Activated CD8-positive, alpha-beta memory T cell treated with anti-CD3 and anti-CD28 coated beads, Interleukin-2, amount 50 U/mL, for 4 hours (primary cell): ENCODE measurements at regions not wholly inside any gene's neighbourhood (a gene's known extent, or its start where the extent isn't known, plus 50 kb on each side); places are given as distances from the start of the nearest gene placed in this dataset.

Experiments
- DNase-seq: peaks from one replicate; pipeline ENCODE4 v3.0.0-alpha.2; 2020

DNA sequence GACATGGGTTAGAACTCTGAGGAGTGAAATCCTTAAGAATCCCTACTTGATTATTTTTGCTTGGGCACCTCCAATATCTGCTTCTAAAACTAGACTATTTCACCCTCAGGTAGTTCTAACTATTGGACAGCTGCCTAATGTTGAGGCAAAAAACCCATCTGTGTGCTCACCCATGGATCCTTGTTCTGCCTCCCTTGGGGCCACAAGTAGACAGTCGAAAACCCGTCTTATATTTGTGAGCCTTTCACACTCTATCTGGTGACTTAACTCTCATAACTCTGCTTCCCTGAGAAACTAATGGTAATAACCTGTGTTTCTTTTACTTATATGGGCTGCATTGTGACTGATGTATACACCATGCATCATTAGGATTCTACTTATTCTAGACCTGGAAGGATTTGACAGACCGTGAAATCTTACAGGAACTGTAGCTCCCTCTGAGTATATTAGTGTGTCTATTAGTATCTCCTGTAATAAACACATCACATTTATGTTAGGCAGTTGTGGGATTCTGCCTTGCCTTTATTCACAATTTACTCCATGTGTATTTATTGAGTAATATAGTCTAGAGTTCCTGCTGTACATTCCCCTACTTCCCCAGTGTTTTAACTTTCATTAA is 94.6 kb upstream of the SGCD start:
- no peak for DNase-seq

- no peak for DNase-seq
Measured at GRCh38 chr5:156237361-156237760, 89.6 kb upstream of the SGCD start.

GRCh38 chr5:156239800-156240199 is 87.2 kb upstream of the SGCD start:
- DNase-seq = no peak

GRCh38 chr5:156240414-156240813 is 86.5 kb upstream of the SGCD start:
- DNase-seq = no peak

DNA sequence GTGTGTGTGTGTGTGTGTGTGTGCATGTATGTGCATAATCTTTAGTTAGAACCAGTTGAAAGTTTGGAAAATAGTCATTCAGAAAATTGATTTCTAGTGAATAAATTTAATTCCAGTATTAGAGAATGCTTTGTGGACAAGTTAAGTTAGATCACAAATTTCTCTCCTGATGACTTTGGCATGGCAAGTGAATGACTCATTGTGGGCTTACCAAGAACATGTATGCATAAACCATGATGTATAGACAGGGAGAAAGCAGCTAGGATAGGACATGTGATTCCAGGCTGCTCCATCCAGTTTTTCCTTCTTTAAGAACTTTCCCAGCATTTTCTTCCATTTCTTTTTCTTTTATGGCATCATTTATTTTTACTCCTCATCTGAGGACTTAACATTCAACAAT is 85.7 kb upstream of the SGCD start:
- no peak for DNase-seq

GRCh38 chr5:156245895-156246294 is 81.1 kb upstream of the SGCD start:
- DNase-seq = no peak

DNA sequence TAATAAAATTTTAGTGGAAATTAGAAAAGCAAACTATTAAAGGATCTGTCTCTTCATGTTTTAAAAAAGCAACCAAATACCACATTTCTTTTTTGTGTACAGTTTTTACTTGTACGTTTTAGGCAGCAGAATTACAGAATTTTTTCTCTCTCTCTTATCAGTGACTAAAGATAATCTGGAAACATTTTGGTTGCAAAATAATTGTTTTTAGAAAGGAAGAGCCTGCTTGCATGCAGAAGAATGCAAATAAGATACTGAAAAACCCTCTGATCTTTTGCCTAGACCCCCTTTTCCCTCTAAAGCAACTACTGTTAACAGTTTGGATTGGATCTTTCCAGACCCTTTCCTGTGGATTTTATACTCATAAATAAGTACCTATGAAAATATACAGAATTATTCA is 75.9 kb upstream of the SGCD start:
- no peak for DNase-seq

DNA sequence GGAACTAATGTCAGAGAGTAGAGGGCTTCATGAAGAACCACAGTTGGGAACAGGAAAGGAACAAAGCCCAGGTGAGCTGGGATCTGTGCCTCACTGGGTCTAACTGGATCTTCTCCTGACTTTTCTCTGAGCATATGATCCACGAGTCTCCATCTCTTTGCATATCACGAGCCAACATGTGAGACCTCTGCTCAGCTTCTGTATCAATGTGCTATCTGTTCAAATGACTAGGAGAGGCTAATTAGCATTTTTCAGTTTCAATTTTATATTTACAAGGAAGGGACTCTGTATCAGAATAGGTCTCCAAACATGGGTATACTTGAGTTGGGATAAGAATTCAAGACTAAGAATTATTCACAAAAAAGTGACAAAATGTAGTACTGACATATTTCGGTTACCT is 73.8 kb upstream of the SGCD start:
- no peak for DNase-seq

DNA sequence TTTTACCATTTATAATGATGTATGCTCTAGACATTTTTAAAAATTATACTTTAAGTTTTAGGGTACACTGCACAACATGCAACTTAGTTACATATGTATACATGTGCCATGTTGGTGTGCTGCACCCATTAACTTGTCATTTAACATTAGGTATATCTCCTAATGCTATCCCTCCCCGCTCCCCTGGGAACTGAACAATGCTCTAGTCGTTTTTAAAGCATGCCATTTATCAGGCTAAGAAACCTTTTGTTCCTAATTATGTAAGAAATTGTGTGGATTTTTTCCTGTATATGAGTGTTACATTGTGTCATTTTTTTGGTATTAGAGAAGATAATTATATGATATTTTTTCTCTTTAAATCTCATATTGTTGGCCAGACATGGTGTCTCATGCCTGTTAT is 72.8 kb upstream of the SGCD start:
- no peak for DNase-seq

DNA sequence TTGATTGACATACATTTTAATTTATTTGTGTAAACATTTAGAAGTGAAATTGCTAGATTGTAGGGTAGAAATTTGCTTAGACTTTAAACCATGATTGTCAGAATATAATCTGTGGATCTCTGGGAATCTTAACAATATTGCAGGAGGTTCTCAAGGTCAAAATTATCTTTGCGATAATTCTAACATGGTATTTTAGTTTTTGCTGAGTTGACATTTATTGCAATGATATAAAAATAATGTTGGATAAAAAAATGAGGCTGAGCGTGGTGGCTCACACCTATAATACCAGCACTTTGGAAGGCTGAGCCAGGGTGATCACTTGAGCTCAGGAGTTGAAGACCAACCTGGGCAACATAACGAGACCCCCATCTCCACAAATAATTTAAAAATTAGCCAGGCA is 70.3 kb upstream of the SGCD start:
- DNase-seq = no peak

DNA sequence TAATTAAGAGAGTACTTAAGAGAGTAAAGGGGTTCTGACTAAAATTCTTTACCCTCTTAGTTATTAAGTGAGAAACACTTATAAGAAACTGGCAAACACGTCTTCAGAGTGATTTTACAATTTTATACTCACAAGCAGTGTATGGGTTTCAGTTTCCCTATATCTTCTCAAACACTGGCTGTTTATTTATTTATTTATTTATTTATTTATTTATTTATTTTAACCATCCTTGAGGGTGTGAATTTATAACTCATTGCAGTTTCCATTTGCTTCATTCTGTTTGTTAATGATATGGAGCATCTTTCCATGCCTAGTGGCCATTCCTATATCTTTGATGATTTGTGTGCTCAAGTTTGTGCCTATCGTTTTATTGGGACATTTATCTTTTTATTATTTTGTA is 68.0 kb upstream of the SGCD start:
- no peak for DNase-seq

DNA sequence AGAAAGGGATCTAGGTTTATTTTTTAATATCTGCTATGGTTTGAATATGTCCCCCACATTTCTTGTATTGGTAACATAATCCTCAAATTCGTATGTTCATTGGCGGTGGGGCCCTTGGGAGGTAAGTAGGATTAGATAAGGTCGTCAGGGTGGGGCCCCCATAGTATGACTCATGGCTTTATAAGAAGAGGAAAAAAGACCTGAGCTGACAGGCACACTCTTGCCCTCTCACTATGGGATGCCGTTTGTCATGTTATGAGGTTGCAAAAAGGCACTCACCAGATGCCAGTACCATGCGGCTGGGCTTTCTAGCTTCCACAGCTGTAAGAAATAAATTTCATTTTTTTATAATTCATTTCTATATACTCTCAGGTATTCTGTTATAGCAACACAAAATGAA is 67.3 kb upstream of the SGCD start:
- no peak for DNase-seq

DNA sequence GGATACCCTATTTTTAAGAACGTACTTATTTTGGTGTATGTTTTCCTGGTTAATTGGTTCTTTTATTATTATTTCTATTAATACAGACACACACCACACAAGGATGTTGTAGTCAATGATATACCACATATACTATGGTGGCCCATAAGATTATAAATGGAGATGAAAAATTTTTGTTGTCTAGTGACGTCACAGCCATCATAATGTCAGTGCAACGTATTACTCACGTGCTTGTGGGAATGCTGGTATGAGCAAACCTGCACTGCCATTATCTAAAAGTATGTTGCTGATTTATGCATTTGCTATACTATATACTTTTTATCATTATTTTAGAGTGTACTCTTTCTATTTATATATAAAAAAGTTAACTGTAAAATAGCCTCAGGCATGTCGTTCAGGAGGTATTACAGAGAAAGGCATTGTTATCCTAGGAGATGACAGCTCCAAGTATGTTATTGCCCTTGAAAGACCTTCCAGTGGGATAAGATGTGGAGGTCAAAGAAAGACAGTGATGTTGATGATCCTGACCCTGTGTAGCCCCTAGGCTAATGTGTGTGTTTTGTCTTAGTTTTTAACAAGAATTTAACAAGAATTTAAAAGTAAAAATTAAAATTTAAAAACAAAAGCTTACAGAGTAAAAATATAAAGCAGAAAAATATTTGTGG is 65.6 kb upstream of the SGCD start:
- DNase-seq = no peak

DNA sequence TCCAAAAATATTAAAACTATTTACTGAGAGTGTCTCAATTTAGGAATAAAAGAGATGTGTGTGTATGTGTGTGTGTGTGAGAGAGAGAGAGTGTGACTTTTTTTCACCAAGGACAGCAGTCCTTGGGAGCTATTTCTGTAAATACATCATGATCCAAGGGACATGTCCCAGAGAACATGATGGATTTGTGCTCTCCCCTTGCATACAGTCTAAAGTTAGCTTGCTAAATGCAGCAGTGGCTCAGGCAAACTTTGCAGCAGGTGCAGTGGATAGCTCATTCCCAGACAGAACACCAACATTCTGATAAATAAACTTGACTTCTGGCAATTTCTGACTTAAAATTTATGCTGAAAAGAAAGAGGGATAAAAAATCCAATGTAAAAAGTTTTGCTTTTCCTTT is 55.4 kb upstream of the SGCD start:
- no peak for DNase-seq

- no peak for DNase-seq
Measured at GRCh38 chr5:156272139-156272538, 54.8 kb upstream of the SGCD start.

- DNase-seq = no peak
Measured at GRCh38 chr5:156273325-156273724, 53.6 kb upstream of the SGCD start.

DNA sequence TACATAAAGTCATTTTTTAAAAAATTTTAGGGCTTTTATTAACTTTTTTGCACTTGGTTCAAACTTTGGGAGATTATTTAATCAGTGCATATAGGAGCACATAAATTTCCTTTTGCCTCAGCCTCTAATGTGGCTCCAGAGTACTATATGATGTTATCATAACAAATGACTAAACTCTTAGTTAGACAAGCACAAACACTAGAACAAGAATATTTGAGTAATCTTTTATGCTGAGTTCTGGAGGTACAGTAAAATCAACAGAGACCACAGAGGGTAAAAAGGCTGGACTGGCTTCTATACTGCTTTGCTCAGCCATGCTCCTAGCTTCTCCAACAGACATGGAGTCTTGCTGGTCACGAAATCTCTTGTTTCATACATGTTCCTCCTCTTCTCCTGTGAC is 52.5 kb upstream of the SGCD start:
- no peak for DNase-seq
